Heart left ventricle (tissue), 16 donors: ENCODE measurements at regions not wholly inside any gene's neighbourhood (a gene's known extent, or its start where the extent isn't known, plus 50 kb on each side); places are given as distances from the start of the nearest gene placed in this dataset.

Source experiments
- ATAC-seq, 4 donors: fragments of 200-7000 bp; cut with Tn5 transposase; one replicate each; pipeline ENCODE4 v1.9.1; 2020 to 2022; ENCODE audit warnings: moderate library complexity in 4 of 4, mild to moderate bottlenecking in 3 of 4, moderate number of reproducible peaks in 1 of 4
- DNase-seq, 5 donors: peaks; one replicate each; pipeline ENCODE4 v3.0.0-alpha.2; 2020
- H3K27ac ChIP-seq, 12 donors: fragments of 200-600 bp; sonication (generic) in 4 of 12; one replicate each; pipeline versions ENCODE4 v1.5.0 to v1.8.0; 2016 to 2022; ENCODE audit warnings: mild to moderate bottlenecking in 2 of 12
- H3K27me3 ChIP-seq, 9 donors: fragments of 200-600 bp; sonication (generic) in 2 of 9; one replicate each; pipeline versions ENCODE4 v1.5.1 to v1.8.0; 2016 to 2022; ENCODE audit warnings: mild to moderate bottlenecking in 3 of 9
- H3K36me3 ChIP-seq, 9 donors: fragments of 200-600 bp; sonication (generic) in 2 of 9; one replicate each; pipeline versions ENCODE4 v1.5.0 to v1.8.0; 2018 to 2022; ENCODE audit warnings: mild to moderate bottlenecking in 2 of 9
- H3K4me1 ChIP-seq, 12 donors: fragments of 200-600 bp; sonication (generic) in 4 of 12; one replicate each; pipeline versions ENCODE4 v1.5.0 to v1.8.0; 2016 to 2022; ENCODE audit warnings: mild to moderate bottlenecking in 3 of 12
- H3K4me3 ChIP-seq, 12 donors: fragments of 200-600 bp; sonication (generic) in 4 of 12; one replicate each; pipeline versions ENCODE4 v1.5.0 to v1.8.0; 2017 to 2022; ENCODE audit warnings: mild to moderate bottlenecking in 9 of 12, moderate library complexity in 4 of 12
- H3K9me3 ChIP-seq, 12 donors: fragments of 200-600 bp; sonication (generic) in 4 of 12; one replicate each; pipeline versions ENCODE4 v1.5.0 to v1.8.0; 2016 to 2022; ENCODE audit warnings: mild to moderate bottlenecking in 1 of 12
- POLR2A ChIP-seq, 2 donors: fragments of 450-650 bp; IDR thresholded peaks; one replicate each; pipeline ENCODE4 v1.6.1; 2017; ENCODE audit warnings: antibody characterized with exemption in 2 of 2, mild to moderate bottlenecking in 2 of 2, moderate library complexity in 2 of 2
- WGBS, 4 donors: extraction: QIAGEN DNeasy Blood & Tissue Kit in 2 of 4; methylation state at CpG; one replicate each; pipeline versions ENCODE4 v1.1.5 to v1.1.7; 2013 to 2018; 5-methylcytosine and 5-hydroxymethylcytosine counted together
- intact Hi-C, 10 donors: fragments of 100-400 bp; cut with DNase I; formaldehyde crosslinking; loops; one replicate each; pipeline versions ENCODE4 v1.11.1 to v1.14.2; 2022
- TF ChIP-seq, protein P1 (sequence below), 12 donors: fragments of 200-600 bp; sonication (generic) in 4 of 12; IDR thresholded peaks; one replicate each; pipeline versions ENCODE4 v1.5.0 to v1.8.0; 2018 to 2022; ENCODE audit warnings: antibody characterized with exemption in 12 of 12, mild to moderate bottlenecking in 5 of 12
- donor health status: ischemic (EF 13 %, LVEDD 7.1; RV severe dilation, severe dysfunction).
- donor health status: healthy with polysubstance abuse.
- donor health status: DM: no; HTN: yes; CAD: no.
- donor health status: DM: no; HTN: no; CAD: no.
- donor health status: ischemic (EF 25% LVEDD 6.9; RV normal size, moderate dysfunction).
- donor health status: ischemic (EF 25% LVEDD 5.7; RV mildly dilated, moderate dysfunction).
- donor health status: healthy.
- donor health status: DM: yes; HTN: yes; CAD: no.
- donor health status: ischemic (EF 35%, LVEDD 5.7; RV mildly dilated, moderate dysfunction).
- donor health status: nonischemic (EF 11% LVEDD 7.7; RV severe dilation, severe dysfunction).
- donor health status: DM: yes; HTN: yes; CAD: no.
- donor health status: PGD.
- donor health status: ischemic (EF 29% LVEDD 5.4; RV normal size, mild dysfunction).
- donor health status: nonischemic (EF 23%, LVEDD 6.1; RV moderate dilation, normal function).

GRCh38 chr2:59080451-59081181 is 839.5 kb upstream of the FANCL start:
- TF ChIP-seq POLR2A (IDR thresholded peaks at IDR 0.05), result no peak
- TF ChIP-seq, protein P1, sequence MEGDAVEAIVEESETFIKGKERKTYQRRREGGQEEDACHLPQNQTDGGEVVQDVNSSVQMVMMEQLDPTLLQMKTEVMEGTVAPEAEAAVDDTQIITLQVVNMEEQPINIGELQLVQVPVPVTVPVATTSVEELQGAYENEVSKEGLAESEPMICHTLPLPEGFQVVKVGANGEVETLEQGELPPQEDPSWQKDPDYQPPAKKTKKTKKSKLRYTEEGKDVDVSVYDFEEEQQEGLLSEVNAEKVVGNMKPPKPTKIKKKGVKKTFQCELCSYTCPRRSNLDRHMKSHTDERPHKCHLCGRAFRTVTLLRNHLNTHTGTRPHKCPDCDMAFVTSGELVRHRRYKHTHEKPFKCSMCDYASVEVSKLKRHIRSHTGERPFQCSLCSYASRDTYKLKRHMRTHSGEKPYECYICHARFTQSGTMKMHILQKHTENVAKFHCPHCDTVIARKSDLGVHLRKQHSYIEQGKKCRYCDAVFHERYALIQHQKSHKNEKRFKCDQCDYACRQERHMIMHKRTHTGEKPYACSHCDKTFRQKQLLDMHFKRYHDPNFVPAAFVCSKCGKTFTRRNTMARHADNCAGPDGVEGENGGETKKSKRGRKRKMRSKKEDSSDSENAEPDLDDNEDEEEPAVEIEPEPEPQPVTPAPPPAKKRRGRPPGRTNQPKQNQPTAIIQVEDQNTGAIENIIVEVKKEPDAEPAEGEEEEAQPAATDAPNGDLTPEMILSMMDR (IDR thresholded peaks at IDR 0.05), result no peak
- Histone ChIP-seq H3K27ac (no peak overlapping the region), H3K9me3 (no peaks in the 10 kb centered on the region), H3K4me3 (no peak overlapping the region), H3K4me1 (peaks cover 0 to 2% (median 0%) of the 10 kb centered on the region in 12 donors), H3K27me3 (no peaks in the 10 kb centered on the region), H3K36me3 (no peaks in the 10 kb centered on the region)
- ATAC-seq (no peak), DNase-seq (no peak)
- WGBS, 4 donors, result 73 to 85% (median 80%) methylated on average over 4 of the region's 4 CpGs
- intact Hi-C loops, result no loop called here

DNA sequence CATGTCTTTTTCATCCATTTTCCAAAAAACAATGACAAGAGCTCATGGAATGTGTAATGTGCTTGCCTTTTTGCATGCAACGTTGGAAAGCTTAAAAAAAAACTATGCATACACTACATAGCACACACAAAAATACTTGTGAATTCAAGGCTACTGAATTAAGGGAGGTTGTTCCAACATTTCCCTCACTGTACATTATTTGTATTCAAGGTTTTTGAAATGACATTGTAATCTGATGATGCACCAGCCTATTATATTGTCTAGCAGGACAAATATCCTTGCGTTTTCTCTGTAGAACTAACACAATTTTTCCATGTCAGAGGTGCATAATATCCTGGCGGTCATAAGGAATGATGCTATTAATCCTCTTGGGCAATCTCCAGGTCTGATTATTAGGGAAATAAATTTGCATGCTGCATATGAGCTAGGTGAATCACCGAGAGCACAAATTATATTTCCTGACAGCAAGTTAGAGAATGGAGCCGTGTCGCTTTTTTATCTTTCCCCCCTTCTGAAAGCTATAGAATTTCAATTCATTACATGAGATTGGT is 836.9 kb upstream of the FANCL start:
- intact Hi-C loops, result no loop called here
- H3K27me3 ChIP-seq, result no peaks in the 10 kb centered on the region
- no peaks in the 10 kb centered on the region for H3K9me3 ChIP-seq
- no peak for ATAC-seq
- TF ChIP-seq POLR2A (IDR thresholded peaks at IDR 0.05), result no peak
- TF ChIP-seq, protein P1 (IDR thresholded peaks at IDR 0.05), result no peak
- H3K4me1 ChIP-seq, result peaks cover 0 to 2% (median 0%) of the 10 kb centered on the region in 12 donors
- DNase-seq, result no peak
- no peak overlapping the region for H3K27ac ChIP-seq
- H3K36me3 ChIP-seq, result no peaks in the 10 kb centered on the region
- WGBS, 4 donors, result 75 to 82% (median 80%) methylated on average over 6 of the region's 6 CpGs
- H3K4me3 ChIP-seq, result no peak overlapping the region

DNA sequence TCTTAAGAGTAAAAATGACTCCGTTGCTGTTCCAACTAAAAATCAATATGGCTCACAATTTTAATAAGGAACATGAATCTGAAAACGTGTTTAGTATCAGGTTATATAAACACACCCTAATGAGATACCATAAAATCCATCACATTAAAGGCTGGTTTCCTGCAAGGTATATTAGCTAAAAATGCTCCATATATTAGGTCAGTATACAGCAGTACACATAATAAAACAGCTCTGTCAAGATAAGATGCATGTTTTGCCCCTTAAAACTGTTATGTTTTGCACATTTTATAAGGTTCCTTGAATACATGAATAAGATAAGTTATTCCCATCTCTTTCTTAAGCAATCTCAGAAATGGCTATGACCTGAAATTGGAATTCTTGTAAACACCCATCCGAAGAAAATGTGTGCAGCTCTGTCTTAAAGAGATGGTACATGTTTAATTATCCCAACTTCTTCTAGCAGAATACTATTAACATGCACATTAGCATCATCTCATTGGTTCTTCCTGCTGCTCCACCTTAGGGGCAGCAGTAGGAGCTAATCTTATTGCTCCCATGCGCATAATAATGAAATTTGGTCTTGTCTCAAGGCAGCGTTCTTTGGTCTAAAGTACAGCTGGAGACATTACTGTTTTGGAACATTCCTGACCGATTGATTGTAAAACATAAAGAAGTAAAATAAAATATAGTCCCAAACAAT is 836.1 kb upstream of the FANCL start:
- no peak for TF ChIP-seq POLR2A (IDR thresholded peaks at IDR 0.05)
- TF ChIP-seq, protein P1 (IDR thresholded peaks at IDR 0.05), result no peak
- DNase-seq (no peak), ATAC-seq (no peak)
- H3K9me3 ChIP-seq, result peaks cover 0 to 5% (median 0%) of the 10 kb centered on the region in 12 donors
- 78 to 85% (median 83%) methylated on average over 6 of the region's 6 CpGs for WGBS, 4 donors
- no peaks in the 10 kb centered on the region for H3K27me3 ChIP-seq
- H3K27ac ChIP-seq, result no peak overlapping the region
- no peaks in the 10 kb centered on the region for H3K36me3 ChIP-seq
- no peak overlapping the region for H3K4me3 ChIP-seq
- intact Hi-C loops, result no loop called here
- peaks cover 0 to 2% (median 0%) of the 10 kb centered on the region in 12 donors for H3K4me1 ChIP-seq

DNA sequence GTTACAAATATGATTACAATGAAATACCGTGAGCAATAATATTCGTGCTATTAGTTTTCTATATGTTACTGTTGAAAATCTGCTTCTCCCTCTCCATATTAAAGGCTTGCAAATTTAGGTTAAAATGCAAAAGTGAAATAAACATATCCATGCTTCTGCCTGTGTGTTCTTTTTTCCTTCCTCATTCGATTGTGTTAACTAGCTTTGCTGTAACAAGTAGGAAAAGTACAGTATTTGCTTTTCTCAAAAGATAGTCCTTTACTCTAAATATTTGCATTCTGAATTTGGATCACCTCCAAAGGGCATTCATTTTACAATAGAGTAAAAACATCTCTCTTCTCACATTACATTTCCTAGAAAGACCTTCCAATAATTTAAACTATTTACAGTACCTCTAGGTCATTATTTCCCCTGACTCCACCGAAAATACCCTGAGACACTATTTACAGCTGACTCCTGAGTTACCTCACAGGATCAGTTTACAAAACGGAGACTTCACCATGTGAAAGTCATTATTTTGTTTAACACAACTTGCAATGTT is 835.0 kb upstream of the FANCL start:
- WGBS, 4 donors, result 61 to 71% (median 68%) methylated on average over 5 of the region's 5 CpGs

More for the DNA sequence above, 835.0 kb upstream of the FANCL start:
- no peak for ATAC-seq
- no peak overlapping the region for H3K4me3 ChIP-seq
- peaks cover 0 to 2% (median 0%) of the 10 kb centered on the region in 12 donors for H3K4me1 ChIP-seq
- H3K9me3 ChIP-seq, result peaks cover 0 to 12% (median 0%) of the 10 kb centered on the region in 12 donors
- no peaks in the 10 kb centered on the region for H3K36me3 ChIP-seq
- no peaks in the 10 kb centered on the region for H3K27me3 ChIP-seq
- H3K27ac ChIP-seq, result no peak overlapping the region
- intact Hi-C loops, result no loop called here
- TF ChIP-seq, protein P1 (IDR thresholded peaks at IDR 0.05), result no peak
- TF ChIP-seq POLR2A (IDR thresholded peaks at IDR 0.05), result no peak
- no peak for DNase-seq
